ENCODE measurements at regions not wholly inside any gene's neighbourhood (a gene's known extent, or its start where the extent isn't known, plus 50 kb on each side); places are given as distances from the start of the nearest gene placed in this dataset.

DNA sequence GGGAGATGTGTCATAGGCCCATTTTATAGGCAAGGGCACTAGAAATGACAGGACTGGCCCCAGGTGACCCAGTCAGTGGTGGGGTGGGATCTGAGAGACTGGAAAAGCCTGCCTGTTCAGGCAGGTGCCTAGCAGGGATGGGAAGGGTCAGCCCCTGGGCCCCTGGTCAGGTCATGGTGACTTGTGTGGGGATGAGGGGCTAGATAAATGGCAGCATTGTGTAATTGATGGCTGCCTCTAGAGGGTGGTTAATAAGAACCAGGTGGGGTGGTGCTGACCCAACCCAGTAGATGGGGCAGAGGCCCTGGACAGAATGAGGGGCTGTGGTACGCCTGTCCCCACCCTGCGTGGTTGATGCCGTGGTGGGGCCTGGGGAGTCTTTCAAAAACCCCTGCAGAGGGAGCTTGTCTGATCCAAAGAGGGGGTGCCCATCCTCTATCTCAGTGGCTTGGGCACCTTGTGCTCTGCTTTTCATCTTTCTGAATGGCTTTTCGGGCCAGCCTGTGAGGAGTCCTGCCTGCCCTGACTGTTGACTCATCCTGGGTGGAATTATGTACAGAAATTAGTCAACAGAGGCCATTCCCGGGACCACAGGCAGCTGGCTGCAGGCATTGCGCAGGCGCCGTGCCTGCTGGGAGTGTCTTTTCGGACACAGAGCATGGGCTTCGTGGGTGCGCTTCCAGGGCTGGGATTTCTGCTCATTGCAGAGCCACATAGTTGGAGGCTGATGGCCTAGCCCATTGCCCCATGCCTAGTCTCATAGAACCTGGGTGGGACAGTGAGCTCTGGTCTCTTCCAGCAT lies 93.6 kb upstream of the PITX1 start:
- dilution Hi-C loops (cut with MboI; ENCODE audit: extremely low pct_ligation_motif_present, low sequenced_read_pairs), result no loop called here
- Histone ChIP-seq H3K9me1 (ENCODE audit: control insufficient read depth, extremely low read depth, insufficient read depth, low read length) (no peaks in the 10 kb centered on the region), H3K9ac (ENCODE audit: control insufficient read depth, extremely low read depth, insufficient read depth, low read length) (no peak overlapping the region), H3K79me2 (ENCODE audit: control insufficient read depth, insufficient read depth, low read length) (no peaks in the 10 kb centered on the region), H3K4me2 (ENCODE audit: control insufficient read depth, extremely low read depth, insufficient read depth, low read depth, low read length) (peak overlapping the region; percentile 11), H3K9me3 (ENCODE audit: control insufficient read depth, low read depth, low read length) (no peaks in the 10 kb centered on the region), H3K36me3 (ENCODE audit: control insufficient read depth in 2 of 2, extremely low read depth in 1 of 2, insufficient read depth in 2 of 2, low read length in 2 of 2) (no peaks in the 10 kb centered on the region), H3K4me3 (ENCODE audit: control insufficient read depth in 2 of 3, extremely low read depth in 1 of 3, insufficient read depth in 2 of 3, low read depth in 1 of 3, low read length in 3 of 3) (no peak overlapping the region), H4K20me1 (ENCODE audit: control insufficient read depth, extremely low read depth, insufficient read depth, low read length) (peaks cover 2% of the 10 kb centered on the region), H3K4me1 (ENCODE audit: control insufficient read depth, extremely low read depth, insufficient read depth, low read length) (peaks cover 26% of the 10 kb centered on the region), H2AFZ (ENCODE audit: control insufficient read depth, low read length) (no peak overlapping the region), H3K27me3 (ENCODE audit: control insufficient read depth, extremely low read depth, insufficient read depth, low read length) (peaks cover 17% of the 10 kb centered on the region), H3K27ac (ENCODE audit: control insufficient read depth, insufficient read depth, low read length) (no peak overlapping the region)
- DNase-seq (ENCODE audit: low read depth, low spot score) (peak; percentile 61), FAIRE-seq (no peak)
- TF ChIP-seq CTCF (optimal IDR thresholded peaks at IDR 0.05 in 1 of 3, IDR thresholded peaks at IDR 0.05 in 1 of 3, conservative IDR thresholded peaks at IDR 0.05 in 1 of 3; ENCODE audit: extremely low read depth in 1 of 3, insufficient read depth in 2 of 3, low read length in 3 of 3) (no peak), EZH2 (IDR thresholded peaks at IDR 0.05; ENCODE audit: low read length) (no peak)

- no peak for TF ChIP-seq CTCF (optimal IDR thresholded peaks at IDR 0.05 in 1 of 3, IDR thresholded peaks at IDR 0.05 in 1 of 3, conservative IDR thresholded peaks at IDR 0.05 in 1 of 3; ENCODE audit: extremely low read depth in 1 of 3, insufficient read depth in 2 of 3, low read length in 3 of 3)
- no peak for TF ChIP-seq EZH2 (IDR thresholded peaks at IDR 0.05; ENCODE audit: low read length)
- Histone ChIP-seq H3K79me2 (ENCODE audit: control insufficient read depth, insufficient read depth, low read length) (no peaks in the 10 kb centered on the region), H3K4me1 (ENCODE audit: control insufficient read depth, extremely low read depth, insufficient read depth, low read length) (peaks cover 26% of the 10 kb centered on the region), H3K4me2 (ENCODE audit: control insufficient read depth, extremely low read depth, insufficient read depth, low read depth, low read length) (no peak overlapping the region), H3K27me3 (ENCODE audit: control insufficient read depth, extremely low read depth, insufficient read depth, low read length) (peaks cover 18% of the 10 kb centered on the region), H3K9ac (ENCODE audit: control insufficient read depth, extremely low read depth, insufficient read depth, low read length) (no peak overlapping the region), H4K20me1 (ENCODE audit: control insufficient read depth, extremely low read depth, insufficient read depth, low read length) (peaks cover 2% of the 10 kb centered on the region), H2AFZ (ENCODE audit: control insufficient read depth, low read length) (no peak overlapping the region), H3K9me1 (ENCODE audit: control insufficient read depth, extremely low read depth, insufficient read depth, low read length) (no peaks in the 10 kb centered on the region), H3K4me3 (ENCODE audit: control insufficient read depth in 2 of 3, extremely low read depth in 1 of 3, insufficient read depth in 2 of 3, low read depth in 1 of 3, low read length in 3 of 3) (no peak overlapping the region), H3K36me3 (ENCODE audit: control insufficient read depth in 2 of 2, extremely low read depth in 1 of 2, insufficient read depth in 2 of 2, low read length in 2 of 2) (no peaks in the 10 kb centered on the region), H3K27ac (ENCODE audit: control insufficient read depth, insufficient read depth, low read length) (no peak overlapping the region), H3K9me3 (ENCODE audit: control insufficient read depth, low read depth, low read length) (no peaks in the 10 kb centered on the region)
- DNase-seq (ENCODE audit: low read depth, low spot score) (no peak), FAIRE-seq (no peak)
- dilution Hi-C loops (cut with MboI; ENCODE audit: extremely low pct_ligation_motif_present, low sequenced_read_pairs), result no loop called here
Measured at GRCh38 chr5:135126688-135127438, 92.8 kb upstream of the PITX1 start.
